IMR-90 (cell line): ENCODE measurements at regions not wholly inside any gene's neighbourhood (a gene's known extent, or its start where the extent isn't known, plus 50 kb on each side); places are given as distances from the start of the nearest gene placed in this dataset.

Experiments
- ATAC-seq: fragments of 200-7000 bp; cut with Tn5 transposase; 2 replicates; pipeline ENCODE4 v1.9.1; 2020; ENCODE audit warnings: low read depth, mild to moderate bottlenecking, moderate library complexity
- BruUV-seq: library from RNA; stranded (reverse); fragments of 400-500 nt; replicated peaks from 2 replicates; lab custom pipeline; 2021; lab: Mats Ljungman, UMichigan
- CTCF ChIA-PET: fragments of 300-600 bp; formaldehyde crosslinking; extraction: SDS; loops from one replicate; lab custom pipeline; 2021; ENCODE audit warnings: antibody characterized with exemption; lab: Yijun Ruan, JAX
- POLR2A ChIA-PET: fragments of 300-600 bp; sonication (Branson Sonifier 250); formaldehyde crosslinking; loops from one replicate; lab custom pipeline; 2022; ENCODE audit warnings: antibody characterized with exemption; ENCODE audit not compliant: unreplicated experiment; lab: Charles Lee
- DNase-seq: peaks from one replicate; pipeline ENCODE4 v3.0.0; 2013
- H2AFZ ChIP-seq: replicated peaks from 2 replicates; pipeline ENCODE3; 2013; ENCODE audit warnings: low read length, mild to moderate bottlenecking; ENCODE audit not compliant: poor library complexity
- H2AK5ac ChIP-seq: 2 replicates; pipeline ENCODE4 v1.6.1; 2013; ENCODE audit warnings: low read depth, low read length, inconsistent platforms
- H2AK9ac ChIP-seq: replicated peaks from 2 replicates; pipeline ENCODE3; 2013; ENCODE audit warnings: mild to moderate bottlenecking, low read depth, low read length, moderate library complexity; ENCODE audit not compliant: poor library complexity
- H2BK120ac ChIP-seq: 2 replicates; pipeline ENCODE4 v1.6.1; 2013; ENCODE audit warnings: low read depth, low read length, inconsistent platforms
- H2BK15ac ChIP-seq: 3 replicates; pipeline ENCODE4 v1.6.1; 2013; ENCODE audit warnings: low read depth, low read length, inconsistent platforms
- H2BK20ac ChIP-seq: 2 replicates; pipeline ENCODE4 v1.6.1; 2013; ENCODE audit warnings: low read depth, mild to moderate bottlenecking, inconsistent platforms, low read length, moderate library complexity
- H2BK5ac ChIP-seq: 2 replicates; pipeline ENCODE4 v1.6.1; 2013; ENCODE audit warnings: mild to moderate bottlenecking, low read depth, low read length, inconsistent platforms; ENCODE audit not compliant: poor library complexity, severe bottlenecking
- H3K14ac ChIP-seq: replicated peaks from 2 replicates; pipeline ENCODE4 v1.6.1; 2013; ENCODE audit warnings: low read depth, low read length, inconsistent platforms
- H3K18ac ChIP-seq: 2 replicates; pipeline ENCODE4 v1.6.1; 2013; ENCODE audit warnings: low read depth, low read length, control low read depth
- H3K23ac ChIP-seq: 2 replicates; pipeline ENCODE4 v1.6.1; 2013; ENCODE audit warnings: low read depth, low read length, inconsistent platforms
- H3K27ac ChIP-seq: 2 replicates; pipeline ENCODE4 v1.5.1; 2013; ENCODE audit warnings: mild to moderate bottlenecking, control low read depth, low read length; ENCODE audit not compliant: insufficient read depth
- H3K27me3 ChIP-seq: 2 replicates; pipeline ENCODE4 v1.6.1; 2013; ENCODE audit warnings: low read length; ENCODE audit not compliant: control insufficient read depth, insufficient read depth
- H3K36me3 ChIP-seq: 2 replicates; pipeline ENCODE4 v1.6.1; 2013; ENCODE audit warnings: low read length, mixed read lengths; ENCODE audit not compliant: control insufficient read depth, insufficient read depth
- H3K4ac ChIP-seq: 2 replicates; pipeline ENCODE4 v1.6.1; 2013; ENCODE audit warnings: low read depth, low read length, inconsistent platforms
- H3K4me1 ChIP-seq: 2 replicates; pipeline ENCODE4 v1.6.1; 2013; ENCODE audit warnings: low read length, mixed read lengths; ENCODE audit not compliant: control insufficient read depth, insufficient read depth
- H3K4me2 ChIP-seq: 2 replicates; pipeline ENCODE4 v1.6.1; 2013; ENCODE audit warnings: low read depth, mild to moderate bottlenecking, control low read depth, low read length, moderate library complexity
- H3K4me3 ChIP-seq: 2 replicates; pipeline ENCODE4 v1.5.1; 2013; ENCODE audit warnings: low read depth, mild to moderate bottlenecking, control low read depth, low read length, moderate library complexity; ENCODE audit not compliant: insufficient read depth
- H3K56ac ChIP-seq: 2 replicates; pipeline ENCODE4 v1.6.1; 2013; ENCODE audit warnings: low read length, inconsistent platforms; ENCODE audit not compliant: insufficient read depth; ENCODE audit errors: extremely low read depth
- H3K79me1 ChIP-seq, 2 experiments: 2 replicates each; pipeline ENCODE4 v1.6.1; 2013; ENCODE audit warnings: low read length in 2 of 2, inconsistent platforms in 1 of 2, low read depth in 1 of 2
- H3K9ac ChIP-seq: 2 replicates; pipeline ENCODE4 v1.6.1; 2013; ENCODE audit warnings: low read depth, low read length, control low read depth
- H3K9me1 ChIP-seq: 2 replicates; pipeline ENCODE4 v1.6.1; 2013; ENCODE audit warnings: low read length, inconsistent platforms; ENCODE audit not compliant: insufficient read depth
- H3K9me3 ChIP-seq: 2 replicates; pipeline ENCODE4 v1.6.1; 2013; ENCODE audit warnings: low read length; ENCODE audit not compliant: control insufficient read depth, insufficient read depth
- H4K20me1 ChIP-seq: 2 replicates; pipeline ENCODE4 v1.6.1; 2013; ENCODE audit warnings: low read length, inconsistent platforms; ENCODE audit not compliant: insufficient read depth
- H4K5ac ChIP-seq: 2 replicates; pipeline ENCODE4 v1.6.1; 2013; ENCODE audit warnings: mild to moderate bottlenecking, low read depth, low read length, control low read depth
- H4K8ac ChIP-seq, 2 experiments: 2 replicates each; pipeline ENCODE4 v1.6.1; 2013; ENCODE audit warnings: low read depth in 2 of 2, low read length in 2 of 2, control low read depth in 1 of 2, inconsistent platforms in 1 of 2
- H4K91ac ChIP-seq: 2 replicates; pipeline ENCODE4 v1.6.1; 2013; ENCODE audit warnings: low read depth, low read length, inconsistent platforms; ENCODE audit not compliant: insufficient read depth
- BHLHE40 ChIP-seq: fragments of 150-350 bp; IDR thresholded peaks from 2 replicates; pipeline ENCODE4 v1.6.1; 2016; ENCODE audit warnings: mild to moderate bottlenecking, low read depth, low read length
- CEBPB ChIP-seq: IDR thresholded peaks from 2 replicates; pipeline ENCODE4 v1.6.1; 2012; ENCODE audit warnings: low read depth, low read length, improper control_type of control experiment
- CHD1 ChIP-seq: IDR thresholded peaks from 2 replicates; pipeline ENCODE4 v1.6.1; 2012; ENCODE audit warnings: low read depth, low read length, improper control_type of control experiment
- FOS ChIP-seq: fragments of 150-350 bp; IDR thresholded peaks from 2 replicates; pipeline ENCODE4 v1.6.1; 2016; ENCODE audit warnings: low read depth, low read length
- MAFK ChIP-seq: IDR thresholded peaks from 2 replicates; pipeline ENCODE4 v1.6.1; 2012; ENCODE audit warnings: low read depth, low read length, improper control_type of control experiment
- MAZ ChIP-seq: IDR thresholded peaks from 2 replicates; pipeline ENCODE4 v1.6.1; 2012; ENCODE audit warnings: low read depth, mild to moderate bottlenecking, low read length, improper control_type of control experiment, moderate library complexity, borderline replicate concordance
- MXI1 ChIP-seq: IDR thresholded peaks from 2 replicates; pipeline ENCODE4 v1.6.1; 2012; ENCODE audit warnings: low read depth, mild to moderate bottlenecking, low read length, moderate library complexity, borderline replicate concordance
- NFE2L2 ChIP-seq: fragments of 150-350 bp; IDR thresholded peaks from 2 replicates; pipeline ENCODE4 v1.6.1; 2016; ENCODE audit warnings: low read depth, mild to moderate bottlenecking, low read length
- POLR2A ChIP-seq: IDR thresholded peaks from 2 replicates; pipeline ENCODE4 v1.6.1; 2012; ENCODE audit warnings: mild to moderate bottlenecking, low read depth, low read length
- RAD21 ChIP-seq: IDR thresholded peaks from 2 replicates; pipeline ENCODE4 v1.6.1; 2012; ENCODE audit warnings: low read length, improper control_type of control experiment
- RCOR1 ChIP-seq: IDR thresholded peaks from 2 replicates; pipeline ENCODE4 v1.6.1; 2012; ENCODE audit warnings: mild to moderate bottlenecking, low read length, improper control_type of control experiment; ENCODE audit not compliant: insufficient replicate concordance
- RFX5 ChIP-seq: IDR thresholded peaks from 2 replicates; pipeline ENCODE4 v1.8.0; 2012; ENCODE audit warnings: low read depth, mild to moderate bottlenecking, low read length, moderate library complexity
- SMC3 ChIP-seq: fragments of 150-350 bp; IDR thresholded peaks from 2 replicates; pipeline ENCODE4 v1.6.1; 2016; ENCODE audit warnings: low read depth, mild to moderate bottlenecking, antibody characterized with exemption, low read length, moderate library complexity
- USF2 ChIP-seq: fragments of 150-350 bp; IDR thresholded peaks from 2 replicates; pipeline ENCODE4 v1.6.1; 2017; ENCODE audit warnings: mild to moderate bottlenecking, antibody characterized with exemption, low read length, low read depth
- WGBS, 2 experiments: methylation state at CpG; one replicate each; pipeline versions ENCODE4 v1.1.5 to v1.1.7; 2013; ENCODE audit warnings: missing lambda C conversion rate in 2 of 2; ENCODE audit not compliant: insufficient read length in 1 of 2; ENCODE audit errors: extremely low coverage in 2 of 2; 5-methylcytosine and 5-hydroxymethylcytosine counted together
- dilution Hi-C: fragments of 300-500 bp; cut with HindIII; formaldehyde crosslinking; loops from one replicate; pipeline ENCODE4 v1.14.3; 2018; ENCODE audit warnings: low sequenced_read_pairs; ENCODE audit not compliant: unreplicated experiment
- in situ Hi-C: fragments of 300-500 bp; cut with MboI; formaldehyde crosslinking; loops from 3 replicates; pipeline ENCODE4 v1.14.3; 2019; ENCODE audit warnings: low sequenced_read_pairs, inconsistent platforms, mixed read lengths
- intact Hi-C: fragments of 100-400 bp; cut with micrococcal nuclease; formaldehyde crosslinking; loops from 2 replicates; pipeline ENCODE4 v1.10.0; 2022
- TF ChIP-seq, protein P1 (sequence below): conservative IDR thresholded peaks from 2 replicates; pipeline ENCODE4 v1.5.1; 2012; ENCODE audit warnings: mild to moderate bottlenecking, low read depth, low read length, improper control_type of control experiment
- TF ChIP-seq, protein P2 (sequence below): fragments of 150-350 bp; IDR thresholded peaks from 2 replicates; pipeline ENCODE4 v1.6.1; 2016; ENCODE audit warnings: low read depth, mild to moderate bottlenecking, low read length, moderate library complexity, borderline replicate concordance

DNA sequence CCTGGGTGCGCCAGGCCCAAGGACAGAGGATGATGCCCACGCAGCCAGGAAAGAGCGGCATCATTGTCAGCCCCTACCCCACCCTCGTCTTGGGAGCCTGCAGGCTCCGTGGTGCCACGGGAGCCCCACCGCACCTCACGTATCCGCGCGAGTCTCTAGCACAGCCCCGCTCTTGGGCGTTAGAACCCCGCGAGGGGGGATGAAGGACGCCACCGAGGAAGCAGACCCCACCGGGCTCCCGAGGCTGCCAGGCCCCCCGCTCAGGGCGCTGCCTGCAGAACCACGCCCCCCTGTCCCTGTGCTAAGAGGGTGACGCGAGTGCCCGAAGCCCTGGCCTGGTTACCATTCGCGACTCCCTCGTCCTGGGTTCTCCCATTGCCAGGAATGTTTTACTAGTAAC is 52.3 kb upstream of the MS4A8 start:
- BruUV-seq, result no TSS peak

More for the DNA sequence above, 52.3 kb upstream of the MS4A8 start:
- Histone ChIP-seq H3K27ac (no peak overlapping the region), H3K9ac (no peak overlapping the region), H2BK15ac (no peak overlapping the region), H3K9me1 (no peaks in the 10 kb centered on the region), H3K14ac (no peak overlapping the region), H3K56ac (no peak overlapping the region), H2BK5ac (no peak overlapping the region), H4K91ac (no peak overlapping the region), H4K20me1 (no peaks in the 10 kb centered on the region), H3K23ac (no peak overlapping the region), H3K18ac (no peak overlapping the region), H3K36me3 (no peaks in the 10 kb centered on the region), H2BK120ac (no peak overlapping the region), H3K27me3 (no peaks in the 10 kb centered on the region), H3K4ac (no peak overlapping the region), H2AK5ac (no peak overlapping the region), H2AFZ (no peak overlapping the region), H3K4me2 (no peak overlapping the region), H3K79me1 (no peaks in the 10 kb centered on the region), H2AK9ac (no peak overlapping the region), H3K9me3 (0 out of 2 replicates have a peak, but pooled peaks cover 3% of the 10 kb centered on the region), H3K4me3 (no peak overlapping the region), H4K8ac (no peak overlapping the region), H2BK20ac (no peak overlapping the region), H4K5ac (no peak overlapping the region), H3K4me1 (no peaks in the 10 kb centered on the region)
- WGBS, 2 experiments, result 47% methylated on average over 6 of the region's 28 CpGs; no CpG with 5 or more reads in 1 of the 2 experiments
- dilution Hi-C loops, result no loop called here
- POLR2A ChIA-PET, result no interaction called here
- in situ Hi-C loops, result no loop called here
- no peak for ATAC-seq
- TF ChIP-seq SMC3 (no peak), BHLHE40 (no peak), RFX5 (no peak), MXI1 (no peak), FOS (no peak), NFE2L2 (no peak), MAZ (no peak), CHD1 (no peak), RAD21 (no peak), USF2 (no peak), RCOR1 (no peak), MAFK (no peak), POLR2A (no peak), CEBPB (no peak)
- TF ChIP-seq, protein P1, sequence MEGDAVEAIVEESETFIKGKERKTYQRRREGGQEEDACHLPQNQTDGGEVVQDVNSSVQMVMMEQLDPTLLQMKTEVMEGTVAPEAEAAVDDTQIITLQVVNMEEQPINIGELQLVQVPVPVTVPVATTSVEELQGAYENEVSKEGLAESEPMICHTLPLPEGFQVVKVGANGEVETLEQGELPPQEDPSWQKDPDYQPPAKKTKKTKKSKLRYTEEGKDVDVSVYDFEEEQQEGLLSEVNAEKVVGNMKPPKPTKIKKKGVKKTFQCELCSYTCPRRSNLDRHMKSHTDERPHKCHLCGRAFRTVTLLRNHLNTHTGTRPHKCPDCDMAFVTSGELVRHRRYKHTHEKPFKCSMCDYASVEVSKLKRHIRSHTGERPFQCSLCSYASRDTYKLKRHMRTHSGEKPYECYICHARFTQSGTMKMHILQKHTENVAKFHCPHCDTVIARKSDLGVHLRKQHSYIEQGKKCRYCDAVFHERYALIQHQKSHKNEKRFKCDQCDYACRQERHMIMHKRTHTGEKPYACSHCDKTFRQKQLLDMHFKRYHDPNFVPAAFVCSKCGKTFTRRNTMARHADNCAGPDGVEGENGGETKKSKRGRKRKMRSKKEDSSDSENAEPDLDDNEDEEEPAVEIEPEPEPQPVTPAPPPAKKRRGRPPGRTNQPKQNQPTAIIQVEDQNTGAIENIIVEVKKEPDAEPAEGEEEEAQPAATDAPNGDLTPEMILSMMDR, result no peak
- TF ChIP-seq, protein P2, sequence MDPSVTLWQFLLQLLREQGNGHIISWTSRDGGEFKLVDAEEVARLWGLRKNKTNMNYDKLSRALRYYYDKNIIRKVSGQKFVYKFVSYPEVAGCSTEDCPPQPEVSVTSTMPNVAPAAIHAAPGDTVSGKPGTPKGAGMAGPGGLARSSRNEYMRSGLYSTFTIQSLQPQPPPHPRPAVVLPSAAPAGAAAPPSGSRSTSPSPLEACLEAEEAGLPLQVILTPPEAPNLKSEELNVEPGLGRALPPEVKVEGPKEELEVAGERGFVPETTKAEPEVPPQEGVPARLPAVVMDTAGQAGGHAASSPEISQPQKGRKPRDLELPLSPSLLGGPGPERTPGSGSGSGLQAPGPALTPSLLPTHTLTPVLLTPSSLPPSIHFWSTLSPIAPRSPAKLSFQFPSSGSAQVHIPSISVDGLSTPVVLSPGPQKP, result no peak
- intact Hi-C loops, result no loop called here
- no peak for DNase-seq
- CTCF ChIA-PET, result no interaction called here
